A549 (cell line): ENCODE measurements at regions not wholly inside any gene's neighbourhood (a gene's known extent, or its start where the extent isn't known, plus 50 kb on each side); places are given as distances from the start of the nearest gene placed in this dataset.

Source experiments
- ATAC-seq, 2 experiments: fragments of 200-7000 bp in 1 of 2; fragments of >200 bp in 1 of 2; cut with Nextera tagmentation in 1 of 2; cut with Tn5 transposase in 1 of 2; 3 replicates each; pipeline versions ENCODE4 v1.8.0 to v1.9.1; 2018 to 2020; ENCODE audit warnings: mild to moderate bottlenecking in 1 of 2, moderate library complexity in 1 of 2
- CTCF ChIA-PET: fragments of 300-600 bp; sonication (Branson Sonifier 250); formaldehyde crosslinking; extraction: SDS; loops from one replicate; lab custom pipeline; 2021; ENCODE audit warnings: antibody characterized with exemption, inconsistent platforms; lab: Yijun Ruan, JAX
- POLR2A ChIA-PET: fragments of 350-600 bp; formaldehyde crosslinking; extraction: SDS; loops from one replicate; lab custom pipeline; 2021; ENCODE audit warnings: antibody characterized with exemption, inconsistent platforms; lab: Yijun Ruan, JAX
- DNase-seq, 2 experiments: peaks; one replicate each; pipeline versions ENCODE4 v3.0.0 to v3.0.0-alpha.2; 2011 to 2016; ENCODE audit warnings: low read depth in 1 of 2, low spot score in 1 of 2
- FAIRE-seq: peaks from 2 replicates; lab custom pipeline; 2011; peaks lifted over from hg19 to GRCh38; lab: Jason Lieb, UNC
- H3K27ac ChIP-seq, 2 experiments: fragments of >200 bp; sonication (Bioruptor Twin); formaldehyde crosslinking; 3 replicates each; pipeline ENCODE4 v1.5.1; 2016 to 2017
- H3K4me1 ChIP-seq: fragments of >200 bp; sonication (Bioruptor Twin); formaldehyde crosslinking; 3 replicates; pipeline ENCODE4 v1.6.1; 2016
- H3K4me2 ChIP-seq: fragments of >200 bp; sonication (Bioruptor Twin); formaldehyde crosslinking; 3 replicates; pipeline ENCODE4 v1.6.1; 2016
- H3K4me3 ChIP-seq: fragments of >200 bp; sonication (Bioruptor Twin); formaldehyde crosslinking; 3 replicates; pipeline ENCODE4 v1.5.1; 2016
- H3K9me3 ChIP-seq: fragments of >200 bp; sonication (Bioruptor Twin); formaldehyde crosslinking; 3 replicates; pipeline ENCODE4 v1.6.1; 2016
- CEBPB ChIP-seq, 2 experiments: fragments of >200 bp in 1 of 2; sonication (Bioruptor Twin) in 1 of 2; formaldehyde crosslinking in 1 of 2; IDR thresholded peaks; 2 replicates each; pipeline ENCODE4 v1.6.1; 2012 to 2016
- E2F6 ChIP-seq: IDR thresholded peaks from 2 replicates; pipeline ENCODE4 v1.6.1; 2012; ENCODE audit warnings: low read depth, borderline replicate concordance
- EHMT2 ChIP-seq: fragments of 200-600 bp; sonication (generic); IDR thresholded peaks from 2 replicates; pipeline ENCODE4 v1.6.1; 2016; ENCODE audit warnings: antibody characterized with exemption, low read depth, mild to moderate bottlenecking, moderate library complexity
- ESRRA ChIP-seq: fragments of 150-350 bp; IDR thresholded peaks from 2 replicates; pipeline ENCODE4 v1.6.1; 2014; ENCODE audit warnings: mild to moderate bottlenecking, low read length, borderline replicate concordance
- FOSB ChIP-seq: fragments of 250-450 bp; sonication (Bioruptor Pico); IDR thresholded peaks from 2 replicates; pipeline ENCODE4 v1.5.0; 2020; ENCODE audit warnings: mild to moderate bottlenecking, moderate library complexity
- HDAC2 ChIP-seq: fragments of 200-600 bp; sonication (generic); IDR thresholded peaks from 2 replicates; pipeline ENCODE4 v1.6.1; 2016
- HEYL ChIP-seq: fragments of 250-450 bp; sonication (Bioruptor Pico); IDR thresholded peaks from 2 replicates; pipeline ENCODE4 v1.8.0; 2021; ENCODE audit warnings: mild to moderate bottlenecking, moderate library complexity
- HOXB5 ChIP-seq: fragments of 250-450 bp; sonication (Bioruptor Pico); IDR thresholded peaks from 2 replicates; pipeline ENCODE4 v1.5.0; 2020; ENCODE audit warnings: mild to moderate bottlenecking, moderate library complexity
- KDM1A ChIP-seq: fragments of 200-600 bp; sonication (generic); IDR thresholded peaks from 2 replicates; pipeline ENCODE4 v1.6.1; 2016; ENCODE audit warnings: low read depth, mild to moderate bottlenecking
- RAD21 ChIP-seq, 2 experiments: fragments of >200 bp in 1 of 2; sonication (Bioruptor Twin) in 1 of 2; formaldehyde crosslinking in 1 of 2; IDR thresholded peaks in 1 of 2; conservative IDR thresholded peaks in 1 of 2; 2 replicates in 1 of 2; 3 replicates in 1 of 2; pipeline ENCODE4 v1.6.1; 2012 to 2018; ENCODE audit warnings: inconsistent platforms in 1 of 2
- RARB ChIP-seq: fragments of 250-450 bp; sonication (Bioruptor Pico); IDR thresholded peaks from 2 replicates; pipeline ENCODE4 v1.8.0; 2021; ENCODE audit warnings: mild to moderate bottlenecking, moderate library complexity
- RCOR1 ChIP-seq: fragments of 150-350 bp; IDR thresholded peaks from 2 replicates; pipeline ENCODE4 v1.6.1; 2014; ENCODE audit warnings: antibody characterized with exemption, low read length, low read depth
- RNF2 ChIP-seq: fragments of 200-600 bp; sonication (generic); IDR thresholded peaks from 2 replicates; pipeline ENCODE4 v1.6.1; 2016; ENCODE audit warnings: low read depth, mild to moderate bottlenecking, antibody characterized with exemption, moderate library complexity, borderline replicate concordance
- TFCP2L1 ChIP-seq: fragments of 250-450 bp; sonication (Bioruptor Pico); IDR thresholded peaks from 2 replicates; pipeline ENCODE4 v1.5.0; 2021; ENCODE audit warnings: mild to moderate bottlenecking
- USF2 ChIP-seq: fragments of 450-650 bp; IDR thresholded peaks from 2 replicates; pipeline ENCODE4 v1.6.1; 2014; ENCODE audit warnings: antibody characterized with exemption
- ZFP36 ChIP-seq: fragments of 450-650 bp; IDR thresholded peaks from 2 replicates; pipeline ENCODE4 v1.6.1; 2014; ENCODE audit warnings: borderline replicate concordance; ENCODE audit not compliant: partially characterized antibody
- ZSCAN20 ChIP-seq: fragments of 250-450 bp; sonication (Bioruptor Pico); IDR thresholded peaks from 2 replicates; pipeline ENCODE4 v1.8.0; 2022; ENCODE audit warnings: mild to moderate bottlenecking, moderate library complexity
- WGBS: methylation state at CpG from one replicate; pipeline ENCODE4 v1.1.6; 2017; ENCODE audit errors: missing lambda C conversion rate; 5-methylcytosine and 5-hydroxymethylcytosine counted together
- TF ChIP-seq, protein P1 (sequence below): fragments of 250-450 bp; sonication (Bioruptor Pico); IDR thresholded peaks from 2 replicates; pipeline ENCODE4 v1.5.0; 2021; ENCODE audit warnings: mild to moderate bottlenecking, moderate library complexity, borderline replicate concordance
- TF ChIP-seq, protein P2 (sequence below): IDR thresholded peaks from 2 replicates; pipeline ENCODE4 v1.6.1; 2012

- WGBS = 0% methylated on average over 3 of the region's 3 CpGs
These were observed 193.5 kb downstream of the GAS1 start for GRCh38 chr9:86753836-86754235.

DNA sequence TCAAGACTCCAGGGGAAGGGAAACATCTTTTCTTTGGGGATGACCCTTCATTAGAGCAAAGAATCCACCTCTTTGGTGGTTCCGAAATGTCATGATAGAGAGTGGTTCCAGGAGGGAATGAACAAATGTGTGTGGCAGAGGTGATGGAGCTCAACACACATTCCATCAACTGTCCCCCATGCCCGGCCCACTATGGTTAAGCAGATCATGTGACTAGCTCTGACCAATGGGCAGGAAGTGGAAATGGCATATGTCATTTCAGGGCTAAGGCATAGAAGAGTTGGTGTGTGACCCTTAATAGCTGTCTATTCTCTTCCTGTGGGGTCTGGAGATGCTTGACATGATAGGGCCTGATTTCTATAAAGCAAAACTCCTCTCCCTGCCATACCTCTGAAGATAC, 194.6 kb downstream of the GAS1 start:
- H3K9me3 ChIP-seq = no peaks in the 10 kb centered on the region
- no peak for TF ChIP-seq HDAC2
- TF ChIP-seq, protein P1, sequence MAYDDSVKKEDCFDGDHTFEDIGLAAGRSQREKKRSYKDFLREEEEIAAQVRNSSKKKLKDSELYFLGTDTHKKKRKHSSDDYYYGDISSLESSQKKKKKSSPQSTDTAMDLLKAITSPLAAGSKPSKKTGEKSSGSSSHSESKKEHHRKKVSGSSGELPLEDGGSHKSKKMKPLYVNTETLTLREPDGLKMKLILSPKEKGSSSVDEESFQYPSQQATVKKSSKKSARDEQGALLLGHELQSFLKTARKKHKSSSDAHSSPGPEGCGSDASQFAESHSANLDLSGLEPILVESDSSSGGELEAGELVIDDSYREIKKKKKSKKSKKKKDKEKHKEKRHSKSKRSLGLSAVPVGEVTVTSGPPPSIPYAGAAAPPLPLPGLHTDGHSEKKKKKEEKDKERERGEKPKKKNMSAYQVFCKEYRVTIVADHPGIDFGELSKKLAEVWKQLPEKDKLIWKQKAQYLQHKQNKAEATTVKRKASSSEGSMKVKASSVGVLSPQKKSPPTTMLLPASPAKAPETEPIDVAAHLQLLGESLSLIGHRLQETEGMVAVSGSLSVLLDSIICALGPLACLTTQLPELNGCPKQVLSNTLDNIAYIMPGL (CRISPR knock-in tag) = no peak
- TF ChIP-seq ESRRA = no peak
- no peak for TF ChIP-seq TFCP2L1
- no peak for TF ChIP-seq E2F6
- no peak for TF ChIP-seq ZFP36
- no peak for TF ChIP-seq RNF2
- TF ChIP-seq RARB (CRISPR knock-in tag) = no peak
- TF ChIP-seq FOSB (CRISPR knock-in tag) = no peak
- ChIA-PET POLR2A (no interaction called here), CTCF (no interaction called here)
- no peak overlapping the region for H3K4me2 ChIP-seq
- ATAC-seq = no peak
- H3K4me3 ChIP-seq = no peak overlapping the region
- 28% methylated on average over 2 of the region's 2 CpGs for WGBS
- FAIRE-seq = no peak
- H3K27ac ChIP-seq = no peak overlapping the region
- no peaks in the 10 kb centered on the region for H3K4me1 ChIP-seq
- no peak for DNase-seq

More at GRCh38 chr9:86753836-86754235, 193.5 kb downstream of the GAS1 start:
- POLR2A ChIA-PET = no interaction called here
- TF ChIP-seq EHMT2 (no peak), USF2 (no peak), KDM1A (no peak), HOXB5 (no peak), HEYL (no peak), RAD21 (conservative IDR thresholded peaks at IDR 0.05 in 1 of 2, IDR thresholded peaks at IDR 0.05 in 1 of 2) (no peak), ZSCAN20 (no peak)
- TF ChIP-seq, protein P2, sequence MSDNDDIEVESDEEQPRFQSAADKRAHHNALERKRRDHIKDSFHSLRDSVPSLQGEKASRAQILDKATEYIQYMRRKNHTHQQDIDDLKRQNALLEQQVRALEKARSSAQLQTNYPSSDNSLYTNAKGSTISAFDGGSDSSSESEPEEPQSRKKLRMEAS = no peak
- Histone ChIP-seq H3K4me2 (no peak overlapping the region), H3K4me1 (no peaks in the 10 kb centered on the region), H3K27ac (no peak overlapping the region), H3K9me3 (no peaks in the 10 kb centered on the region), H3K4me3 (no peak overlapping the region)
- CTCF ChIA-PET = no interaction called here
- ATAC-seq = no peak
- no peak for FAIRE-seq
- DNase-seq = no peak

DNA sequence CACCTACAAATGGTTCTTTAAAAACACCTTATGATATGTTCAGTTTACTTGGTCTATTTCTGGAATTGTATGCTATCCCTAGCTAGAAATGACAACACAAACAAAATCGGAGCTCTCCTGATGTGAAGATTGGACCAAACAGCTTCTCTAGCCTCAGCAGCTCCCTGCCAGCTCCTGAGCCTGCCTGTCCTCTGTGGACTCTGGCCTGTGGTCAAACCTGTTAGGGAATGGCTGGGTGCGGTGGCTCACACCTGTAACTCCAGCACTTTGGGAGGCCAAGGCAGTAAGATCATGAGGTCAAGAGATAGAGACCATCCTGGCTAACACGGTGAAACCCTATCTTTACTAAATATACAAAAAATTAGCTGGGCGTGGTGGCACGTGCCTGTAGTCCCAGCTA, 195.3 kb downstream of the GAS1 start:
- FAIRE-seq (no peak), DNase-seq (no peak), ATAC-seq (no peak)
- ChIA-PET POLR2A (no interaction called here), CTCF (interaction anchor here (0.5 to 1.0 kb wide), 2 partner anchors 9 to 570 kb away, joined by 4 read pairs; no protein-coding TSS in a partner anchor)
- TF ChIP-seq RCOR1 = no peak
- TF ChIP-seq FOSB (CRISPR knock-in tag) = no peak
- no peak for TF ChIP-seq CEBPB (IDR thresholded peaks at IDR 0.05)
- Histone ChIP-seq H3K27ac (no peak overlapping the region), H3K9me3 (no peaks in the 10 kb centered on the region), H3K4me1 (no peaks in the 10 kb centered on the region), H3K4me2 (no peak overlapping the region), H3K4me3 (no peak overlapping the region)
- WGBS = 34% methylated on average over 5 of the region's 5 CpGs
